ENCODE measurements at regions not wholly inside any gene's neighbourhood (a gene's known extent, or its start where the extent isn't known, plus 50 kb on each side); places are given as distances from the start of the nearest gene placed in this dataset.

DNA sequence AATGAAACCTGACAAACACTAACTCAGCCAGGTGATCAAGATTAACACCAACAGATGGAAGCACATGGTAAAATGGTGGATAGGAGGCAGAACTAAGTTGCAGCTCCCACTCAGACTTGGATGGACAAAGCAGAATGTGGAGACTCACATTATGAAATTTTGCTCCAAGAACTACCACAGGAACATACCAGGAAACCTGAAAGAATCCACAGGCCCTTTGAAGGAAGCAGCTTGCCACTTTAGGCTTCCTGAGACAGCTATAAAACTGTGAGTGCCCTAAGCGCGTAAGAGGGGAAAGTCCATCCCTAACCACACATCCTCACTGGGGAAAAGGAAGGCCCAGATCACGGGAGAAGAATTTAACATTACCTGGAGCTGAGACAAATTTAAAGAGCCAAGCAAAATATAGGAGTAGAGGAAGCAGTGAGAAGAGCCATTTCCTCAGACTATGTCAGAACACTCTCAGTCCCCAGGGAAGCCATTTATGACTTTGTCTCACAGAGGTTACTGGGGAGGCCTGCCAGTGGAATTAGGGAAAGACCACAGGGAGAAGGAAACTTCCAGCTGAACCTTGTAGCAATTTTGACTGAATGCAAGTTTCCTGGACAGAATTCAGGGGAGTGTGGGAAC, 224.5 kb downstream of the TEX13C start:
- no peaks in the 10 kb centered on the region for H3K36me3 ChIP-seq
- WGBS, 4 donors: 50 to 76% (median 56%) methylated on average over 3 of the region's 3 CpGs
- intact Hi-C loops (cut with DNase I): no loop called here
- no peak overlapping the region for H3K4me3 ChIP-seq
- no peaks in the 10 kb centered on the region for H3K27me3 ChIP-seq
- peaks cover 0 to 8% (median 0%) of the 10 kb centered on the region in 12 donors for H3K9me3 ChIP-seq
- DNase-seq: peak in 1 of 5 donors; percentile 5
- no peak for ATAC-seq
- no peak overlapping the region for H3K27ac ChIP-seq
- H3K4me1 ChIP-seq: no peaks in the 10 kb centered on the region
- TF ChIP-seq, protein P1, sequence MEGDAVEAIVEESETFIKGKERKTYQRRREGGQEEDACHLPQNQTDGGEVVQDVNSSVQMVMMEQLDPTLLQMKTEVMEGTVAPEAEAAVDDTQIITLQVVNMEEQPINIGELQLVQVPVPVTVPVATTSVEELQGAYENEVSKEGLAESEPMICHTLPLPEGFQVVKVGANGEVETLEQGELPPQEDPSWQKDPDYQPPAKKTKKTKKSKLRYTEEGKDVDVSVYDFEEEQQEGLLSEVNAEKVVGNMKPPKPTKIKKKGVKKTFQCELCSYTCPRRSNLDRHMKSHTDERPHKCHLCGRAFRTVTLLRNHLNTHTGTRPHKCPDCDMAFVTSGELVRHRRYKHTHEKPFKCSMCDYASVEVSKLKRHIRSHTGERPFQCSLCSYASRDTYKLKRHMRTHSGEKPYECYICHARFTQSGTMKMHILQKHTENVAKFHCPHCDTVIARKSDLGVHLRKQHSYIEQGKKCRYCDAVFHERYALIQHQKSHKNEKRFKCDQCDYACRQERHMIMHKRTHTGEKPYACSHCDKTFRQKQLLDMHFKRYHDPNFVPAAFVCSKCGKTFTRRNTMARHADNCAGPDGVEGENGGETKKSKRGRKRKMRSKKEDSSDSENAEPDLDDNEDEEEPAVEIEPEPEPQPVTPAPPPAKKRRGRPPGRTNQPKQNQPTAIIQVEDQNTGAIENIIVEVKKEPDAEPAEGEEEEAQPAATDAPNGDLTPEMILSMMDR (IDR thresholded peaks at IDR 0.05): no peak
- TF ChIP-seq POLR2A (IDR thresholded peaks at IDR 0.05): no peak

DNA sequence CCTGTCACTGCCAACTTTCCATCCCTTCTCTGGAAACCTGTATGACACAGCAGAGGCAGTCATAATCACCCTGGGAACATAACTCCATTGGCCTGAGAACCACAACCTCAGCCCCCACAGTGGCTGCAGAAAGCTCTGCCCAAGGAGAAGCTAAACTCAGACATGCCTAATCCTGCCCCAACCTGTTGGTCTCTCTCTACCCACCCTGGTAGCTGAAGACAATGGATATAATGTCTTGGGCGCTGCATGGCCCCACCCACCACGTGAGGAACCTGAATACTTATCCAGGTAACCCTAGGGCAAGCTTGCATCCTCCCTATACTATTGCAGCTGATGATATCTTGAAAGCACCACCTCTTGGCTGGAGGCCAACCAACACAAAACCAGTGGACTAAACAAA, 225.2 kb downstream of the TEX13C start:
- Histone ChIP-seq H3K4me1 (no peaks in the 10 kb centered on the region), H3K27me3 (no peaks in the 10 kb centered on the region), H3K36me3 (no peaks in the 10 kb centered on the region), H3K4me3 (no peak overlapping the region), H3K27ac (no peak overlapping the region), H3K9me3 (peaks cover 0 to 8% (median 0%) of the 10 kb centered on the region in 12 donors)
- TF ChIP-seq, protein P1 (IDR thresholded peaks at IDR 0.05): no peak
- no peak for TF ChIP-seq POLR2A (IDR thresholded peaks at IDR 0.05)
- intact Hi-C loops (cut with DNase I): no loop called here
- ATAC-seq (no peak), DNase-seq (no peak)
- 21 to 55% (median 46%) methylated on average over 2 of the region's 2 CpGs for WGBS, 4 donors

DNA sequence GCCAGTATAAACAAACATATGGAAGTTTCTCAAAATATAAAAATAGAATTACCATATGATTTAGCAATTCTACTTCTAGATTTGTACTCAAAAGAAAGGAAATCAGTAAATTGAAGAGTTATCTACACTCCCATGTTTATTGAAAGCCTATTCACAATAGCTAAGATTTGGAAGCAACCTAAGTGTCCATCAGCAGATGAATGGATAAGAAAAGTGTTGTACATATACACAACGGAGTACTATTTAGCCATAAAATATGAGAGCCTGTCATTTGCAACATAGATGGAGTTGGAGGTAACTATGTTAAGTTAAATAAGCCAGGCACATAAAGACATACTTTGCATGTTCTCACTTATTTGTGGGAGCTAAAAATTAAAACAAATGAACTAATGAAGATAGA, 257.8 kb downstream of the TEX13C start:
- intact Hi-C loops (cut with DNase I): no loop called here
- ATAC-seq (no peak), DNase-seq (no peak)
- TF ChIP-seq, protein P1 (IDR thresholded peaks at IDR 0.05): no peak
- no peak for TF ChIP-seq POLR2A (IDR thresholded peaks at IDR 0.05)
- Histone ChIP-seq H3K4me1 (no peaks in the 10 kb centered on the region), H3K36me3 (no peaks in the 10 kb centered on the region), H3K4me3 (no peak overlapping the region), H3K27ac (no peak overlapping the region), H3K27me3 (no peaks in the 10 kb centered on the region), H3K9me3 (no peaks in the 10 kb centered on the region)
- WGBS, 4 donors: 41 to 72% (median 51%) methylated on average over 1 of the region's 1 CpG

DNA sequence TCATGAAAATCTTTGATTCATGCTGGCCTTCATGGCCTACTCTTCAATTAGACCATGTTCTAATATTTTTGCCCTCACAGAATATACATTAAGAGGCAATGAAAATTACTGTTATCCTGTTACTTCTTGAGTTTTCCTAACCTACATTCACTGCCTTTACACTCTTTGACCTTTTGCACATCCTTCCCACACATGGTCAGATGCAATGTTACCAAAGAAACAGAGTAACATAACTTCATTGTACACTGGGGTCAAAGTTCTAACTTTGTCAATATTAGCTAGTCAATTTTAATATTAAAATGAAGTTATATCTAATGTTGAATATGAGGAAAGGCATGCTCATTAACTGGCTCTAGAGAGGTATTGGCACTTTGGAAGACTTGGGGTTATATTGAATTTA, 284.8 kb downstream of the TEX13C start:
- H3K4me1 ChIP-seq: no peaks in the 10 kb centered on the region
- no peak overlapping the region for H3K27ac ChIP-seq
- intact Hi-C loops (cut with DNase I): no loop called here
- no peak overlapping the region for H3K4me3 ChIP-seq
- no peaks in the 10 kb centered on the region for H3K36me3 ChIP-seq
- TF ChIP-seq, protein P1 (IDR thresholded peaks at IDR 0.05): no peak
- TF ChIP-seq POLR2A (IDR thresholded peaks at IDR 0.05): no peak
- no peaks in the 10 kb centered on the region for H3K9me3 ChIP-seq
- H3K27me3 ChIP-seq: no peaks in the 10 kb centered on the region
- ATAC-seq (no peak), DNase-seq (no peak)

Measured in heart left ventricle (tissue), 16 donors.